ENCODE measurements at regions not wholly inside any gene's neighbourhood (a gene's known extent, or its start where the extent isn't known, plus 50 kb on each side); places are given as distances from the start of the nearest gene placed in this dataset.

- TF ChIP-seq CTCF (IDR thresholded peaks at IDR 0.05; ENCODE audit: low read depth, low read length) = no peak
- TF ChIP-seq EZH2phosphoT487 (IDR thresholded peaks at IDR 0.05; ENCODE audit: low read depth) = no peak
Measured at GRCh38 chr3:63046152-63046551, 170.9 kb upstream of the CADPS start.

All from OCI-LY3 (cell line).